ENCODE measurements at regions not wholly inside any gene's neighbourhood (a gene's known extent, or its start where the extent isn't known, plus 50 kb on each side); places are given as distances from the start of the nearest gene placed in this dataset.

DNA sequence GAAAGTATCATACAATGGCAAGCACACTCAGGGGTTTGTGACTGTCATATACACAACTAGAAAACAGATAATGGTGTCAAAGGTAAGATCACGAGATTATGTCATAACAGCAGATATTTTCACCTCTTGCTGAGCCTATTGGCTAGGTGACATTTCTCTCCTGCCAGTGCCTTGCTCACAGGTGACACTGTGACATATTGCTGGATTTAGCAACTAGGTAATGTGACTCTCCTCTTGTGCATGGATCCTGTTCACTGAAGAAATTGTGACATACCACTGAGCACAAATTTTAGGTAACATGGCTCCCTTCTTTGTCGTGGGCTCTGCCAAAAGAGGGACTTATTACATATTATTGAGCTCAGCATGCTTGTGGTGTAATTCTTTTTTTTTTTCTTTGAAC lies 842.0 kb upstream of the TSPY4 start:
- no peak for DNase-seq
- intact Hi-C loops (cut with DNase I; ENCODE audit: low total_unique reads) = no loop called here
- Histone ChIP-seq H3K36me3 (no peaks in the 10 kb centered on the region), H3K27ac (no peak overlapping the region), H3K4me1 (no peaks in the 10 kb centered on the region), H3K4me3 (no peak overlapping the region), H3K27me3 (replicated peaks in 1 of 7) (no peaks in the 10 kb centered on the region), H3K9me3 (no peaks in the 10 kb centered on the region)
- TF ChIP-seq POLR2A (IDR thresholded peaks at IDR 0.05) (no peak), POLR2AphosphoS5 (IDR thresholded peaks at IDR 0.05) (no peak)
- TF ChIP-seq, protein P1, sequence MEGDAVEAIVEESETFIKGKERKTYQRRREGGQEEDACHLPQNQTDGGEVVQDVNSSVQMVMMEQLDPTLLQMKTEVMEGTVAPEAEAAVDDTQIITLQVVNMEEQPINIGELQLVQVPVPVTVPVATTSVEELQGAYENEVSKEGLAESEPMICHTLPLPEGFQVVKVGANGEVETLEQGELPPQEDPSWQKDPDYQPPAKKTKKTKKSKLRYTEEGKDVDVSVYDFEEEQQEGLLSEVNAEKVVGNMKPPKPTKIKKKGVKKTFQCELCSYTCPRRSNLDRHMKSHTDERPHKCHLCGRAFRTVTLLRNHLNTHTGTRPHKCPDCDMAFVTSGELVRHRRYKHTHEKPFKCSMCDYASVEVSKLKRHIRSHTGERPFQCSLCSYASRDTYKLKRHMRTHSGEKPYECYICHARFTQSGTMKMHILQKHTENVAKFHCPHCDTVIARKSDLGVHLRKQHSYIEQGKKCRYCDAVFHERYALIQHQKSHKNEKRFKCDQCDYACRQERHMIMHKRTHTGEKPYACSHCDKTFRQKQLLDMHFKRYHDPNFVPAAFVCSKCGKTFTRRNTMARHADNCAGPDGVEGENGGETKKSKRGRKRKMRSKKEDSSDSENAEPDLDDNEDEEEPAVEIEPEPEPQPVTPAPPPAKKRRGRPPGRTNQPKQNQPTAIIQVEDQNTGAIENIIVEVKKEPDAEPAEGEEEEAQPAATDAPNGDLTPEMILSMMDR (IDR thresholded peaks at IDR 0.05 in 8 of 11, conservative IDR thresholded peaks at IDR 0.05 in 3 of 11) = no peak
- 52 to 64% (median 57%) methylated on average over 2 of the region's 2 CpGs; no CpG with 5 or more reads in 2 of the 5 donors for WGBS, 5 donors

DNA sequence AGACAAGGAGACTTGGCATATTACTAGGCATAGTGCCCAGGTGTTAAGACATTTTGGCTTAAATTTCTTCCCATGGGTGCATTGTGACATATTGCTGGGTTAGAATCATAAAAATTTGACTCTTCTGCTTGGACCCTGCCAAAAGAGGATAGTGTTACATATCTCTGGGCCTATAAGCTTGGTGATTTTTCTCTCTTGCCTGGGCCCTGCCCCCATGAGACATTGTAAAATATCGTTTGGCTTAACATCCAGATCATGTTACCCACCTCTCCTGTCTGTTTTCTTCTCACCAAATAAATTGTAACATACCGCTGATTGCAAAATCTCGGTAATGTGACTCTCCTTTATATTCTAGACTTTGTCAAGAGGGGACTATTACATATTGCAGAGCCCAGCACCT lies 836.4 kb upstream of the TSPY4 start:
- 61 to 64% (median 64%) methylated on average over 3 of the region's 3 CpGs; no CpG with 5 or more reads in 2 of the 5 donors for WGBS, 5 donors

DNA sequence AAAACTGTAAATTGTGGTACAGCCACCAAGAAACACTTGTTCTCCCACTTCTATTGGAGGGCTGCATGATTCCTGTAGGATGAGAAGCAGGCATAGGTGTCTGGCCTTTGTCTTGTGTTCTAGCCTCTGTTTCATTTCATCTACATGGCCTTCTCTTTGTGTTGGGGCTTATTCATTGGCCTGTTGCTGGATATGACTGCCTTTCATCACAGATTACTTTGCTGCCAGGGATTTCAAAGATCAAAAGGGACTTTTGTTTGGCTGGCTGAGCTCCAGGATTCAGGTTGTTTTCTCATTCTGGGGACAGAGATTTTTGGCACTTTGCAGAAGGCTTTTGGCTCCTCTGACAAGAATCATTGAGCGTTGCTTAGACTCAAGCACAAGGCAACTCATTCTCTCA lies 803.8 kb upstream of the TSPY4 start:
- no peak for DNase-seq
- TF ChIP-seq POLR2A (IDR thresholded peaks at IDR 0.05) = no peak
- TF ChIP-seq POLR2AphosphoS5 (IDR thresholded peaks at IDR 0.05) = no peak
- TF ChIP-seq, protein P1 (IDR thresholded peaks at IDR 0.05 in 8 of 11, conservative IDR thresholded peaks at IDR 0.05 in 3 of 11) = no peak
- Histone ChIP-seq H3K4me1 (no peaks in the 10 kb centered on the region), H3K9me3 (no peaks in the 10 kb centered on the region), H3K36me3 (no peaks in the 10 kb centered on the region), H3K4me3 (no peak overlapping the region), H3K27ac (no peak overlapping the region), H3K27me3 (replicated peaks in 1 of 7) (no peaks in the 10 kb centered on the region)
- 56 to 74% (median 60%) methylated on average over 1 of the region's 1 CpG; no CpG with 5 or more reads in 2 of the 5 donors for WGBS, 5 donors
- intact Hi-C loops (cut with DNase I; ENCODE audit: low total_unique reads) = no loop called here

More for the DNA sequence above, 836.4 kb upstream of the TSPY4 start:
- Histone ChIP-seq H3K27me3 (replicated peaks in 1 of 7) (no peaks in the 10 kb centered on the region), H3K27ac (no peak overlapping the region), H3K4me3 (no peak overlapping the region), H3K9me3 (no peaks in the 10 kb centered on the region), H3K4me1 (no peaks in the 10 kb centered on the region), H3K36me3 (no peaks in the 10 kb centered on the region)
- no peak for DNase-seq
- TF ChIP-seq, protein P1 (IDR thresholded peaks at IDR 0.05 in 8 of 11, conservative IDR thresholded peaks at IDR 0.05 in 3 of 11) = no peak
- TF ChIP-seq POLR2A (IDR thresholded peaks at IDR 0.05) (no peak), POLR2AphosphoS5 (IDR thresholded peaks at IDR 0.05) (no peak)
- intact Hi-C loops (cut with DNase I; ENCODE audit: low total_unique reads) = no loop called here

DNA sequence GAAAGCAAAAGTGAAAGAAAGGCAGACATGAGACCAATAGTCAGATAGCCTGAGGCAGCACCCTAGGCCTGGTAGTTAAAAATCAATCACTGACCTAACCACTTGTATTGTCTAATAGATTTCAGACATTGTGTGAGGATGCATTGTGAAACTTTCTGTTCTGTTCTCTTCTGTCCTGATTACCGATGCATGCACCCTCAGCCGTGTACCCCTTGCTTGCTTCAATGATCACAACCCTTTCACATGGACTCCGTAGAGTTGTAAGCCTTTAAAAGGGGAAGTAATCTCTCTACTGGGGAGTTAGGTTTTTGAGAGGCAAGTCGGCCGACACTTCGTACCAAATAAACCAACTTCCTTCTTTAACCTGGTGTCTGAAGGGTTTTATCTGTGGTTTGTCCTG lies 801.6 kb upstream of the TSPY4 start:
- H3K27me3 ChIP-seq (replicated peaks in 1 of 7) = no peaks in the 10 kb centered on the region
- 67 to 71% (median 68%) methylated on average over 6 of the region's 6 CpGs; no CpG with 5 or more reads in 2 of the 5 donors for WGBS, 5 donors
- intact Hi-C loops (cut with DNase I; ENCODE audit: low total_unique reads) = no loop called here

More for the DNA sequence above, 801.6 kb upstream of the TSPY4 start:
- Histone ChIP-seq H3K4me1 (no peaks in the 10 kb centered on the region), H3K9me3 (no peaks in the 10 kb centered on the region), H3K36me3 (no peaks in the 10 kb centered on the region), H3K4me3 (no peak overlapping the region), H3K27ac (peak overlapping the region in 2 of 8 donors; percentile 51 to 54)
- DNase-seq = no peak
- TF ChIP-seq POLR2AphosphoS5 (IDR thresholded peaks at IDR 0.05) = no peak
- no peak for TF ChIP-seq POLR2A (IDR thresholded peaks at IDR 0.05)
- TF ChIP-seq, protein P1 (IDR thresholded peaks at IDR 0.05 in 8 of 11, conservative IDR thresholded peaks at IDR 0.05 in 3 of 11) = no peak

Measured in spleen (tissue), 11 donors.